Transverse colon (tissue), 4 donors: ENCODE measurements at regions not wholly inside any gene's neighbourhood (a gene's known extent, or its start where the extent isn't known, plus 50 kb on each side); places are given as distances from the start of the nearest gene placed in this dataset.

Experiments used
- DNase-seq: peaks from one replicate; pipeline ENCODE4 v3.0.0-alpha.2; 2019
- H3K27ac ChIP-seq, 4 donors: fragments of 200-600 bp; sonication (generic); 2 replicates each; pipeline ENCODE4 v1.5.1; 2016 to 2018; ENCODE audit warnings: inconsistent platforms in 4 of 4
- H3K27me3 ChIP-seq: fragments of 200-600 bp; sonication (generic); 2 replicates; pipeline ENCODE4 v1.5.1; 2017; ENCODE audit warnings: inconsistent platforms
- H3K36me3 ChIP-seq, 4 donors: fragments of 200-600 bp; sonication (generic); 2 replicates each; pipeline ENCODE4 v1.5.1; 2017 to 2019; ENCODE audit warnings: inconsistent platforms in 4 of 4
- H3K4me1 ChIP-seq, 4 donors: fragments of 200-600 bp; sonication (generic); 2 replicates each; pipeline ENCODE4 v1.5.1; 2017 to 2020; ENCODE audit warnings: inconsistent platforms in 4 of 4
- H3K4me3 ChIP-seq, 4 donors: fragments of 200-600 bp; sonication (generic); 1 replicate in 1 of 4; 2 replicates in 3 of 4; pipeline versions ENCODE4 v1.5.1 to v1.6.1; 2017 to 2019; ENCODE audit warnings: inconsistent platforms in 4 of 4
- H3K9me3 ChIP-seq, 2 donors: fragments of 200-600 bp; sonication (generic); 2 replicates each; pipeline ENCODE4 v1.5.1; 2017 to 2019; ENCODE audit warnings: inconsistent platforms in 2 of 2
- EP300 ChIP-seq: sonication (generic); formaldehyde crosslinking; IDR thresholded peaks from one replicate; pipeline ENCODE4 v1.6.1; 2017; ENCODE audit warnings: antibody characterized with exemption, low read depth
- POLR2A ChIP-seq: fragments of 450-650 bp; IDR thresholded peaks from one replicate; pipeline ENCODE4 v1.6.1; 2016; ENCODE audit warnings: antibody characterized with exemption, mild to moderate bottlenecking, moderate library complexity
- POLR2AphosphoS5 ChIP-seq, 3 donors: sonication (generic); formaldehyde crosslinking; IDR thresholded peaks; one replicate each; pipeline ENCODE4 v1.6.1; 2016; ENCODE audit warnings: antibody characterized with exemption in 3 of 3
- WGBS, 2 donors: methylation state at CpG; one replicate each; pipeline ENCODE4 v1.1.5; 2018; ENCODE audit warnings: low coverage in 1 of 2; 5-methylcytosine and 5-hydroxymethylcytosine counted together
- in situ Hi-C, 4 donors: fragments of 200-750 bp; cut with MboI; loops; one replicate each; pipeline versions ENCODE4 v1.15.0 to v1.15.1; 2017; ENCODE audit warnings: low sequenced_read_pairs in 3 of 4, low pct_ligation_motif_present in 1 of 4, low pct_unique_long_range_greater_than_20kb in 1 of 4
- intact Hi-C: fragments of 100-400 bp; cut with DNase I; formaldehyde crosslinking; loops from one replicate; pipeline ENCODE4 v1.15.1; 2023; ENCODE audit warnings: low total_unique reads
- TF ChIP-seq, protein P1 (sequence below), 5 experiments: fragments of 200-600 bp in 3 of 5; fragments of 450-650 bp in 2 of 5; sonication (generic) in 3 of 5; IDR thresholded peaks; 1 replicate in 2 of 5; 2 replicates in 3 of 5; pipeline ENCODE4 v1.5.1; 2016 to 2017; ENCODE audit warnings: antibody characterized with exemption in 5 of 5, inconsistent platforms in 3 of 5, mild to moderate bottlenecking in 2 of 5, moderate library complexity in 1 of 5

DNA sequence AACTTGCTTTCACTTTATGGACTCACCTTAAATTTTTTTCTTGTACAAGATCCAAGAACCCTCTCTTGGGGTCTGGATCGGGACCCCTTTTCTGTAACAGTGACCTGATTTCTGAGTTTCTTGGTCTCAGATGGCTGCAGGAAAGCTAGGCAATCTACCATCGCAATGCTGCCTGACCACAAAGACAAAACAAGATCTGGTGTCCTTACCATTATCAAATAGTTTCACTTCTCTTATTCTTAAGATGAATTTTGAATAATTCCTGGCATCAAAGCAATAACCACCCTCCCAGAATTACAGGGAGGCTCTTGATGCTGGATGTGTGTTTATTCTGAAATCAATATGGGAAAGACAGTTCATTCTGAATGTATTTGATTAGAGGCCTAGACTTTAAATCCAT is 77.4 kb upstream of the FRMD4A start:
- no peaks in the 10 kb centered on the region for H3K36me3 ChIP-seq
- no peaks in the 10 kb centered on the region for H3K4me1 ChIP-seq
- no peak overlapping the region for H3K4me3 ChIP-seq
- 71% methylated on average over 2 of the region's 2 CpGs for WGBS, 2 donors
- H3K9me3 ChIP-seq = no peaks in the 10 kb centered on the region
- no peaks in the 10 kb centered on the region for H3K27me3 ChIP-seq
- TF ChIP-seq POLR2A (no peak), EP300 (no peak), POLR2AphosphoS5 (IDR thresholded peaks at IDR 0.05) (no peak)
- TF ChIP-seq, protein P1, sequence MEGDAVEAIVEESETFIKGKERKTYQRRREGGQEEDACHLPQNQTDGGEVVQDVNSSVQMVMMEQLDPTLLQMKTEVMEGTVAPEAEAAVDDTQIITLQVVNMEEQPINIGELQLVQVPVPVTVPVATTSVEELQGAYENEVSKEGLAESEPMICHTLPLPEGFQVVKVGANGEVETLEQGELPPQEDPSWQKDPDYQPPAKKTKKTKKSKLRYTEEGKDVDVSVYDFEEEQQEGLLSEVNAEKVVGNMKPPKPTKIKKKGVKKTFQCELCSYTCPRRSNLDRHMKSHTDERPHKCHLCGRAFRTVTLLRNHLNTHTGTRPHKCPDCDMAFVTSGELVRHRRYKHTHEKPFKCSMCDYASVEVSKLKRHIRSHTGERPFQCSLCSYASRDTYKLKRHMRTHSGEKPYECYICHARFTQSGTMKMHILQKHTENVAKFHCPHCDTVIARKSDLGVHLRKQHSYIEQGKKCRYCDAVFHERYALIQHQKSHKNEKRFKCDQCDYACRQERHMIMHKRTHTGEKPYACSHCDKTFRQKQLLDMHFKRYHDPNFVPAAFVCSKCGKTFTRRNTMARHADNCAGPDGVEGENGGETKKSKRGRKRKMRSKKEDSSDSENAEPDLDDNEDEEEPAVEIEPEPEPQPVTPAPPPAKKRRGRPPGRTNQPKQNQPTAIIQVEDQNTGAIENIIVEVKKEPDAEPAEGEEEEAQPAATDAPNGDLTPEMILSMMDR (IDR thresholded peaks at IDR 0.05) = no peak
- no peak for DNase-seq
- in situ Hi-C loops (no loop called here), intact Hi-C loops (no loop called here)
- no peak overlapping the region for H3K27ac ChIP-seq

DNA sequence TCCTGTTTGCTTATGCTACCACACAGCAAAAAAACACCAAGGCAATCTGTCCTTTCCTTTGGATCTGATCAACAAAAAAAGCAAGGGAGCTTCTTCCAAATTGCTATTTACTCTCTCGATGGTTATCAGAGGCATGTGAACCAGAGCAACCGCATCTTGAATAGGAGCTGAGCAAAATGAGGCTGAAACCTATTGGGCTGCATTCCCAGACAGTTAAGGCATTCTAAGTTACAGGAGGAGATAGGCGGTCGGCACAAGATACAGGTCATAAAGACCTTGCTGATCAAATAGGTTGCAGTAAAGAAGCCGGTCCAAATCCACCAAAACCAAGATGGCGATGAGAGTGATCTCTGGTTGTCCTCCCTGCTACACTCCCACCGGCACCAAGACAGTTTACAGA is 76.8 kb upstream of the FRMD4A start:
- H3K4me3 ChIP-seq = no peak overlapping the region
- 95 to 96% methylated on average over 4 to 7 of the region's 7 CpGs for WGBS, 2 donors
- in situ Hi-C loops (no loop called here), intact Hi-C loops (no loop called here)
- no peak for TF ChIP-seq POLR2A
- TF ChIP-seq POLR2AphosphoS5 (IDR thresholded peaks at IDR 0.05) = no peak
- TF ChIP-seq EP300 = no peak
- no peak for DNase-seq
- no peaks in the 10 kb centered on the region for H3K4me1 ChIP-seq
- H3K36me3 ChIP-seq = no peaks in the 10 kb centered on the region
- no peak overlapping the region for H3K27ac ChIP-seq
- H3K27me3 ChIP-seq = no peaks in the 10 kb centered on the region
- no peaks in the 10 kb centered on the region for H3K9me3 ChIP-seq

DNA sequence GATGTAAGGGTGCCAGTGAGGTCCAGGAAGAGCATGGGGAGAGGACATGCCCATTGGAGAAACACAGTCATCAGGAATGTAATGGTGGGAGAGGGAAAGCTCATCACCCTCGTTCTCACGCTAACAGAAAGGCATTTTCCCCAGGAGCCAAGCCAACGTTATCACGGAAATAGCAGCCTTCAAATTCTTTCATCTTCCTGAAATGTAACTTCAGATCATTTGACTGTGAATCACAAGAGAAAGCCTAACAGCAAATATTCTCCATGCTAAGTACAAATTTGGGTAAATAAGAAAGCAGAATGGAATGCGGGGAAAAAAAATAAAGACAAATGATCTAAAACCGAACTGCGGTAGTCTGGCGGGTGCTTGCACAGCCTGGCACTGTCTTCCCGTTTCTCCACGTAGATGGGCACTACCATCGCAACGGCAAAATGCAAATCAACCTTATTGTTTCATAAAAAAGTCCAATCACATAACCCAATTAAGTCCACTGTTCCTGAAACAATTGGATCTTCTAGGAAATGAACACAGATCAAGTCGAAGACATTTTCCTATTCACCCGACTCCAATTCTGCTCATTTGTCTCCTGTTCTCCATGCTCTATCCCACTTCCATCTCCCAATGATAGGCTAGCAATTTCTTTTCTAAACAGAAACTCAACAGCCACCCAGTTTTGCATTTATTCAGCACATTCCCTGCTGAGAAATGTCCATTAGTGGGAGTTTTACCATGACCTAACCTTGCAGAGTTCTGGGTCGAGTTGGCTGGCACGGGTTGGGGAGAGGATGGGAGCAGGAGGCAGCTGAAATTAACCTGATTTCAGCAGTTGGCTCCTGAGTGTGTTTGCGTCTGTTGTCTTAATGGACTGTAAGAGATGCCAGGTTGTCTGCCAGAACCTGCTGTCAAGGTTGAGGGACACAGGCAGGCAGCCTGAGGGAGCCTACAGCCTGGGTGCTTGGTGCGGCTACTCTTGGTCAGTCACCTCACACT is 74.6 kb upstream of the FRMD4A start:
- WGBS, 2 donors = 83 to 88% methylated on average over 12 to 18 of the region's 18 CpGs
- Histone ChIP-seq H3K4me1 (no peaks in the 10 kb centered on the region), H3K4me3 (no peak overlapping the region), H3K9me3 (no peaks in the 10 kb centered on the region), H3K36me3 (no peaks in the 10 kb centered on the region), H3K27ac (no peak overlapping the region), H3K27me3 (no peaks in the 10 kb centered on the region)
- intact Hi-C loops (no loop called here), in situ Hi-C loops (no loop called here)
- DNase-seq = no peak
- TF ChIP-seq POLR2A (no peak), POLR2AphosphoS5 (IDR thresholded peaks at IDR 0.05) (no peak), EP300 (no peak)
- TF ChIP-seq, protein P1 (IDR thresholded peaks at IDR 0.05) = no peak

DNA sequence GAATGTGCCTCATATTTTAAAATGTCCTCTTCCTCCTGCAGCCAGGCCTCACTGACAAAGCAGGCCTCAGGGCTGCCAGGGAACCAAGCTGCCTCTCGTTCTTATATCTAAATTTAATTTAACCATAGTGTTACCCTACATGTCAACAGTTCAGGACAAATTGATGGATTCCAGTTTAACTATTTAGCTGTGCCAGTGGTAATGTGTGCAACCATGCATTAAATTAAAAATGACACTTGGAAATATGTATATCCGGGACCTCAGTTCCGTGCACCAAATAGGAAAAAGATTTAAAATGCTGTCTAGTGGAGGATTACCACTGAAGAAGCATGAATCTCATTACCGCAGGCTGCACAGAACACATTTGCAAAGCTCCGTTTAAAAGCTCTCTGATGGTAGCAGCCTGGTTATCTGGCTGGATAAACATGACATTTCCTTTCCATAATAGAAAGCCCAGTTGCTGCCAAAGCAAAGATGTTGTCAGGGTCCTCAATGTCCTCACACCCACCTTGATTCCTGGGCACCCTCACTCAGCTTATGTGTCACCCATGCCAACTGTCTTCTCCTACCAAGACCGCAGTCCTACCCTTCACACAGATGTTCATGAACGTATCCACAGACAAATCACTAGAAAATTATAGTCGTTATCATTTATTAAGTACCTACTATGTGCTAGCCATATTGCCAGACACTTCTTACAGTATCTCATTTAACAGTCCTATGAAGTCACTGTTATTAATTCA is 73.3 kb upstream of the FRMD4A start:
- H3K27me3 ChIP-seq = no peaks in the 10 kb centered on the region
- TF ChIP-seq POLR2A = no peak
- TF ChIP-seq, protein P1 (IDR thresholded peaks at IDR 0.05) = no peak
- no peak for TF ChIP-seq POLR2AphosphoS5 (IDR thresholded peaks at IDR 0.05)
- no peak for TF ChIP-seq EP300
- H3K36me3 ChIP-seq = no peaks in the 10 kb centered on the region
- 72 to 75% methylated on average over 7 to 8 of the region's 8 CpGs for WGBS, 2 donors
- intact Hi-C loops (no loop called here), in situ Hi-C loops (no loop called here)
- no peaks in the 10 kb centered on the region for H3K9me3 ChIP-seq
- DNase-seq = no peak
- H3K4me1 ChIP-seq = no peaks in the 10 kb centered on the region
- H3K4me3 ChIP-seq = no peak overlapping the region
- H3K27ac ChIP-seq = no peak overlapping the region
